Skeletal muscle satellite cell (primary cell): ENCODE measurements at regions not wholly inside any gene's neighbourhood (a gene's known extent, or its start where the extent isn't known, plus 50 kb on each side); places are given as distances from the start of the nearest gene placed in this dataset.

Experiments
- H3K27me3 ChIP-seq: 2 replicates; pipeline ENCODE4 v1.7.0; 2013; ENCODE audit warnings: low read length; ENCODE audit not compliant: control insufficient read depth, insufficient read depth
- H3K36me3 ChIP-seq: 2 replicates; pipeline ENCODE4 v1.7.0; 2013; ENCODE audit warnings: mild to moderate bottlenecking, control low read depth, low read length; ENCODE audit not compliant: insufficient read depth
- H3K4me1 ChIP-seq: 2 replicates; pipeline ENCODE4 v1.7.0; 2013; ENCODE audit warnings: low read length; ENCODE audit not compliant: control insufficient read depth, insufficient read depth
- H3K4me2 ChIP-seq: 2 replicates; pipeline ENCODE4 v1.7.0; 2013; ENCODE audit warnings: mild to moderate bottlenecking, low read length
- H3K4me3 ChIP-seq: 2 replicates; pipeline ENCODE4 v1.7.0; 2013; ENCODE audit warnings: low read length
- H3K9ac ChIP-seq: 2 replicates; pipeline ENCODE4 v1.7.0; 2013; ENCODE audit warnings: mild to moderate bottlenecking, low read depth, low read length, moderate library complexity
- H3K9me3 ChIP-seq: replicated peaks from 2 replicates; pipeline ENCODE4 v1.7.0; 2013; ENCODE audit warnings: mild to moderate bottlenecking, control low read depth, low read length

DNA sequence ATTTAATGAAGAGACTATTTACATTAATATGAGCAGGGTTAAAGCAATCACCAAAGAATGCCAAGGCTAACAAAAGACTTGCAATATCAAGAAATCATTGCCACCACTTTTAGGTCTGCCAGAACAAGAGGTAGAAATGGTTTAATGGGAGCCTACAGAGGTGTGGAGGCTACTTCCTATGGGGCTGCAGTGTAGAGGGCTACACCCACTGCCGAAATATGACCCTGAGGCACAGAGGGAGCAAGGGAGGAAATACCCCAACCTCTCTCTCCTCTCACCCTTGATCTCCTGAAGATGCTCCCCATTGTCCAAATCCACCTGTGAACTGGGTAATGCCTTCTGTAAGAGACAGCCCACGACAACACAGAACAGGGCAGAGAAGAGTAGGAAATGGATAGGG lies 315.4 kb downstream of the SMAD2 start:
- H3K4me2 ChIP-seq: no peak overlapping the region
- no peak overlapping the region for H3K9ac ChIP-seq
- H3K9me3 ChIP-seq: no peaks in the 10 kb centered on the region
- H3K4me3 ChIP-seq: no peak overlapping the region
- peaks cover 9% of the 10 kb centered on the region for H3K27me3 ChIP-seq
- no peaks in the 10 kb centered on the region for H3K36me3 ChIP-seq
- H3K4me1 ChIP-seq: no peaks in the 10 kb centered on the region

DNA sequence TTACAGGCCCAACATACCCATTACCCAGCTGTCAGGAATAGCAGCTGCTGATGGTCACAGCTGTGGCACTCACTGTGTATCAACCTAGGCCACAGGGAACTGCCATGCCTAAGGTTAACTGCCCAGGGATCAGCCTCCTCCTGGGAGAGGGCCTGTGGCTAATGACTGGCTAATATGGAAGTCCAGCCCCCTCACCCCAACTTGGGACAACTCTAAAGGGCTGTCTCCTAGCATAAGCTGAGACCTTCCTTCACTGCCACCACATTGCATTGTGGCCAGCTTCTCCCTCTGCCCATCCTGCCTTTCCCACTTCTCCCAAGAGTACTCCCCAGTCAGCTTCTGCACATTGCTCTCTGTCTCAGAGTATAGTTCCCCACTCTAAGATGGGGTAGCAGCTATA lies 316.5 kb downstream of the SMAD2 start:
- Histone ChIP-seq H3K9me3 (no peaks in the 10 kb centered on the region), H3K4me3 (no peak overlapping the region), H3K4me1 (no peaks in the 10 kb centered on the region), H3K27me3 (peaks cover 9% of the 10 kb centered on the region), H3K36me3 (no peaks in the 10 kb centered on the region), H3K9ac (no peak overlapping the region), H3K4me2 (no peak overlapping the region)

DNA sequence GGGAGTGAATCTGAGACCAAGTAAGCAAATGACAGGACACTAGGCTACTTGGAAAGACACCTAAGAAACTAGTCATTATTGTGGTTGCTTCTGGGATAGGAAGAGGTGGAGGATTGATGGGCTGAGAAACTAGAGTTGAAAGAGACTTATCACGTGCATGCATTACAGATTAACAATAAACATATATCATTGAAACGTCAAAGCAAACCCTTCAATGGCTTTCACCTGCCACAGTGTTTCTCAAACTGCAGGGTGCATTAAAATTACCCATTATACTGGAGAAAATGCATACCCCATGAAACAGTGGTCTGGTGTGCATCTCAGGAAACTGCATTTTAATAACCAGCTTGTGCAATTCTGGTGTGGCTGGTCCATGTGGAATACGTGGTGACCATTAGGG lies 318.8 kb downstream of the SMAD2 start:
- H3K9ac ChIP-seq: no peak overlapping the region
- no peak overlapping the region for H3K4me2 ChIP-seq
- no peaks in the 10 kb centered on the region for H3K9me3 ChIP-seq
- no peak overlapping the region for H3K4me3 ChIP-seq
- H3K36me3 ChIP-seq: no peaks in the 10 kb centered on the region
- peaks cover 18% of the 10 kb centered on the region for H3K27me3 ChIP-seq
- H3K4me1 ChIP-seq: no peaks in the 10 kb centered on the region

DNA sequence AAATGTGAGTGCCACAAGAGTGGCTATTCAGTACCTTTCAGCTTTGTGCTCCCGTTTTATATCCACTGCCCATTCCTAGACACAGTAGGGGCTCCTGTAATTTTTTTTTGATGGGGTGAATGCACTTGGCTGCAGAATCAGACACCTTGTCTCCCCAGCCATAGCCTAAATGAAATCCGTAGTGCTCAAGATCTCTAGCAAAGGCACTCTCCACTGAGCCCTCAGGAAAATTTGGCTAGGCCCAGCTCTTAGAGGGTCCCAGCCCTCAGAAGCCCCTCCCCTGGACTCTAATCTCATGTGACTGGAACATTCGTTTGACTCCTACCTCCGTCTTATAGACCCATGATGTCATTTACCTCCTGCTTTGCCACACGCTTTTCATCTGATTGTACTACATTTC lies 323.9 kb downstream of the SMAD2 start:
- no peaks in the 10 kb centered on the region for H3K4me1 ChIP-seq

DNA sequence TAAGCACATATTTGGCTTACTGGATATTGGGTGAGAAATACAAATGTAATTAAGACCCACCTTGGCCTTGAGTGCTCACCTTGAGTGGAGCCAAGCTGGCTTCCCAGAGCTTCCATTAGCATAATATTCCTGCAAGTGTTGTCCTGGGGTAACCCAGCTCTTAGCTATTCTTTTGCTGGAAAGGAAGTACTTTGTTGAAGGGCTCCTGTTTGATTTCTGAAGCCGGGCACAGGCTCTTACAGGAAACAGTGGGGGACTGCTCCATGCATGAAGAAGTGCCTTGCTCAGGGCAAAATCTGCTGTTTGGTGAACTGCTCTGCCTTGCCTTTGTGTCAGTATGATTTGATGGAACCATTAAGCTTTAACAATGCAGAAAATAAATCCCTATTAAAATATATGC lies 325.4 kb downstream of the SMAD2 start:
- H3K4me2 ChIP-seq: no peak overlapping the region
- H3K9ac ChIP-seq: no peak overlapping the region
- no peaks in the 10 kb centered on the region for H3K4me1 ChIP-seq
- no peaks in the 10 kb centered on the region for H3K9me3 ChIP-seq
- H3K36me3 ChIP-seq: no peaks in the 10 kb centered on the region
- H3K4me3 ChIP-seq: no peak overlapping the region
- H3K27me3 ChIP-seq: peaks cover 11% of the 10 kb centered on the region

More for the DNA sequence above, 323.9 kb downstream of the SMAD2 start:
- no peak overlapping the region for H3K4me2 ChIP-seq
- H3K4me3 ChIP-seq: no peak overlapping the region
- no peak overlapping the region for H3K9ac ChIP-seq
- peaks cover 14% of the 10 kb centered on the region for H3K27me3 ChIP-seq
- no peaks in the 10 kb centered on the region for H3K9me3 ChIP-seq
- no peaks in the 10 kb centered on the region for H3K36me3 ChIP-seq

DNA sequence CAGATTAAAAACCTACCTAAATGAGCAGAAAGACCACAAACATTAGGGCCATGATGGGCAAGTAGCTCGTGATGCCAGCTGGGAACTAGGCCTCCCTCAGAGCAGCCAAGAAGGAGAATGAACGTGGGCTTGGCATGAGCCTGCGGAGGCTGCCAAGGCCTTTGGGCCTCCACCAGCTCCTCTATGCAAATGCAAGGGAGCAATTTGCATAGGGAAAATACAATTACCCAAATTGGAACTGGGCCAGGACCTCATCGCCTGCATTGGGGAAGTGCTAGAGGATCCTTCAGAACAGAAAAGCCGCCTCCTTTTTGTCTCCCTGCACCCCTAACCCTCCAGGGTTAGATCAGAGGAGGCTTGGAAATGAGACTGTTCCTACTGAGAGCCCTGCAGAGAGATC lies 326.4 kb downstream of the SMAD2 start:
- no peak overlapping the region for H3K4me3 ChIP-seq
- no peak overlapping the region for H3K4me2 ChIP-seq
- H3K9ac ChIP-seq: no peak overlapping the region
- H3K36me3 ChIP-seq: no peaks in the 10 kb centered on the region
- peaks cover 11% of the 10 kb centered on the region for H3K27me3 ChIP-seq
- H3K9me3 ChIP-seq: no peaks in the 10 kb centered on the region
- no peaks in the 10 kb centered on the region for H3K4me1 ChIP-seq

DNA sequence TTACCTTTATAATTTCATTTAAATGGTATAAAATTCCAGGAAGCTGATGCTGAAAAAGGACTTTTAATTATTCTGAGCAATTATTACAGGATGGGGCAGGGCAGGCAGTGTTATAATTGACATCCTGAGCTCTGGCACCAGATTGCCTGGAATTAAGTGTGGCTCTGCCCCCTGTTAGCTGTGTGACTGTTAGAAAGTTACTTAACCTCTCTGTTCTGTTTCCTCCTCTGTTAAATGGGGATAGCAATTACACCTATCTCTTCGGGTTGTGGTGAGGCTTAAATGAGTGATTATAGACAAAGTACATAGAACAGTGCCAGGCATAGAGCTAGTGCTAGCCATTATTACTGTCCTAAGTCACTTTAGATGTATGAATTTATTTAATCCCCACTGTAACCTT lies 327.3 kb downstream of the SMAD2 start:
- Histone ChIP-seq H3K9me3 (no peaks in the 10 kb centered on the region), H3K27me3 (peaks cover 6% of the 10 kb centered on the region), H3K4me3 (no peak overlapping the region), H3K4me1 (no peaks in the 10 kb centered on the region), H3K9ac (no peak overlapping the region), H3K36me3 (no peaks in the 10 kb centered on the region), H3K4me2 (no peak overlapping the region)

DNA sequence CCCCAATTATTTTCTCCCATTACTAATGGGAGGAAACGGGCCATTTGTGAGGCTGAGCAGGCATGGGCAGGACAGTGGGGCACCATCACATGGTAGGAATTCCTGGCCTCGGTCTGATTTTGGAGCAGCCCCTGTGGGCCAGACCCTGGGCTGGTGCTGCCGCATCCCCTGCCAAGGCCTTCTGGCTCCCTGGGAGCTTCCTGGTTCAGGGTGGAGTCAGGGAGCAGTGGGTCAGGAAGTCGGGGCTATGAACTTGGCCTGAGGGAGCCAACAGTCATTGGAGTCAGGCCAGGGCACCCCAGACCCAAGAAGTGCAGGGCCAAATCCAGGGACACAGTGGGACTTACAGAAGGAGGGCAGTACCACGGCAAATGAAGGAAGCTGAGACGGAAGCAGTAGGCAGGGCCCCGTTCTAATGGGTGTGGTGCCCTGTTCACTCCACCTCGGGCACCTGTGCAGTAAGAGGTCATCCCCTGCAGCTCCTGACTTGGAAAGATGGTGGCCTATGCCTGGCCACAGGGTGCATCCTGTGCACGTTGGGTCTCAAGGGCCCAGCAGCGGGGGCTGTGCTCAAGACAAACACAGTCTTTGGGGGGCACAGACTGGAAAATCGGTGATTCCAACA lies 328.1 kb downstream of the SMAD2 start:
- H3K9ac ChIP-seq: no peak overlapping the region
- H3K27me3 ChIP-seq: peaks cover 6% of the 10 kb centered on the region
- H3K9me3 ChIP-seq: no peaks in the 10 kb centered on the region
- H3K4me2 ChIP-seq: no peak overlapping the region
- no peak overlapping the region for H3K4me3 ChIP-seq
- no peaks in the 10 kb centered on the region for H3K36me3 ChIP-seq
- no peaks in the 10 kb centered on the region for H3K4me1 ChIP-seq

DNA sequence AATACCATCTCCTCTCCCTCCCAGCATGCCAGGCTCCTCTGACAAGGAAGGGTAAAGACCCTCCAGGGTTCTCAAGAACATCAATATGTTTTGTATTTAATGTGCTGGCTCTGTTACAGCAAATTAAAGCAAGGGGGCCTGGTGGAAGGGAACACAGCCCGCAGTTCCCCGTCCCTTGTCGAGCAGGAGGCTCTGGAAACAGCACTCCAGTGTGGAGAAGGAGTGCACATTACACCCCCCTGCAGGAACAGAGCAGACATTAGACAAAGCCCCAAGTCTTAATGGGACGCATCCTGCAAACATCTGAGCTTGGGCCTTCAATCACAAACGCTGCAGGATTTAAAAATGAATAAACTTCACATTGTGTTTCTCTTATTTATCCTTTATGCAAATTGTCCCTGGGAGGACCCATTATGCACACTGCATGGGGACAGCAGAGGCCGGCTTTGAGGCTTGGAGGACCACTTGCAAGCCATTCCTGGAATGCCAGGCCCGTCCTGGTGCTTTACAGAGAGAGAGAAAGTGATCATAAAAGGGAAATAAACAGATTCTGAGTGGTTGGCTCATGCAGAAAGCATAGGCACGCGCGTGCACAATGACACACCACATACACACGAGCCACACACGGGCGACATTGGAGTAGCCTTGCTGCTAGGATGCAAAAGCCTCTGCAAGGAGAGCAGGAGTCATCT lies 328.7 kb downstream of the SMAD2 start:
- H3K9me3 ChIP-seq: no peaks in the 10 kb centered on the region
- no peak overlapping the region for H3K4me2 ChIP-seq
- no peak overlapping the region for H3K9ac ChIP-seq

DNA sequence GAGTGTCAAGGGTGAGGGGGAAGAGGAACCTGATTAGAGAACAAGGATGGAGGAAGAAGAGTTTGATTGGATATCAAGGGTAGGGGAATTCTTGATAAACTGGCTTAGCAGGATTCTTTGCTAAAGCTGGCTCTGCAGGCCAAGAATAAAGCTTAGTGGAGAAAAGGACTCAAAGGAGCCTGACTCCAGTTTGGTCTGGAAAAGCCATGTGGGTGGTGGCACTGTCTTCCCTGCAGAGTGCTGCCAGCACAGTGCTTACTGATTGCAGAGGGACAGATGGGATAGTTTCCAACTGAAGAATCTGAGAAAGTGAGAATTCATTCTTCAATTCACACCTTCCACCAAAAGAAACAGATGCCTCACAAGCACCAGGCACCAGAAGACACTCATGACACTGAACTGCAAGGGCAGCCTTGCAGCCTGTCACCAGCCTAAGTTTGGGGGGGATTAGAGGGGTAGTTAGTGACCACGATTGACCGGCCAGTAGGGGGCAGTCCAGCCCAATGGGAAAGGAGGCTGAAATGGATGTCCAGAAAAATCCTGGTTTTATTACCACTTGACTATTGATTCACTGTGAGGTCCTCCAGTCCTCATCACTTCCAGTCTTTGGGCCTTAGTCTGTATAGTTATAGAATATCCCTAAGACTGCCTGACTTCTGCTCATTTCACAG lies 334.5 kb downstream of the SMAD2 start:
- H3K4me2 ChIP-seq: no peak overlapping the region
- H3K4me1 ChIP-seq: no peaks in the 10 kb centered on the region
- H3K9me3 ChIP-seq: no peaks in the 10 kb centered on the region
- H3K4me3 ChIP-seq: no peak overlapping the region
- H3K36me3 ChIP-seq: no peaks in the 10 kb centered on the region
- H3K27me3 ChIP-seq: peaks cover 35% of the 10 kb centered on the region
- no peak overlapping the region for H3K9ac ChIP-seq

More for the DNA sequence above, 328.7 kb downstream of the SMAD2 start:
- H3K4me1 ChIP-seq: no peaks in the 10 kb centered on the region
- H3K36me3 ChIP-seq: no peaks in the 10 kb centered on the region
- peaks cover 2% of the 10 kb centered on the region for H3K27me3 ChIP-seq
- no peak overlapping the region for H3K4me3 ChIP-seq

DNA sequence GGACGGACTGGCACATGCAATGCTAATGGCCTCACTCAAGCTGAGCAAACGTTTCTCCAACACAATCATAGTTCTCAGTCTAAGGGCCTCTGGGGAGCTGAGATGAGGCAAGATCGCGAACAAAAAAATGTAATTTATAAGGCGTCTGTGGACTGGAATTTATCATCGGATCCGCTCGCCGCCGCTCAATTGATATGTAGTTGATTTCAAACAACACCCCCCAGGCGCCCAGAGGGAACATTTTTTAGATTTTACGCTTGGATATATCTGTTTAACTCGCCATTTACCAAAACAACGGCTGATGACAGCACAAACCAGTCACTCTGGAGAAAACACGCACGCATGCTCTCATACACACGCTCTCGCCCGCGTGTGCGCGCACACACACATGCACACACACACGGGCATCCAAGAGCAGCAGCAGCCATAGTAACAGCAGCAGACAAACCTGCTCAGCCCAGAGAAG lies 335.8 kb downstream of the SMAD2 start:
- H3K4me2 ChIP-seq: peak overlapping the region; percentile 33
- H3K9ac ChIP-seq: no peak overlapping the region
- H3K4me3 ChIP-seq: no peak overlapping the region
- H3K4me1 ChIP-seq: no peaks in the 10 kb centered on the region
- H3K9me3 ChIP-seq: no peaks in the 10 kb centered on the region
- H3K27me3 ChIP-seq: peaks cover 35% of the 10 kb centered on the region
- no peaks in the 10 kb centered on the region for H3K36me3 ChIP-seq
